NCI-H748 treated with DMSO at 0.1 percent for 48 hours (cell line): ENCODE measurements at regions not wholly inside any gene's neighbourhood (a gene's known extent, or its start where the extent isn't known, plus 50 kb on each side); places are given as distances from the start of the nearest gene placed in this dataset.
"Not testable (repeated sequence)": the region's sequence is repeated elsewhere in the genome, so short reads cannot be mapped to it uniquely, and the experiment has no call there.

Experiments
- DNase-seq: peaks from one replicate; lab custom pipeline; 2025; lab: John Stamatoyannopoulos, UW

- DNase-seq, result no peak
Observed at GRCh38 chr13:62176051-62176450, 760.4 kb upstream of the PCDH20 start.

GRCh38 chr13:62173958-62174357, 758.3 kb upstream of the PCDH20 start:
- no peak for DNase-seq

DNA sequence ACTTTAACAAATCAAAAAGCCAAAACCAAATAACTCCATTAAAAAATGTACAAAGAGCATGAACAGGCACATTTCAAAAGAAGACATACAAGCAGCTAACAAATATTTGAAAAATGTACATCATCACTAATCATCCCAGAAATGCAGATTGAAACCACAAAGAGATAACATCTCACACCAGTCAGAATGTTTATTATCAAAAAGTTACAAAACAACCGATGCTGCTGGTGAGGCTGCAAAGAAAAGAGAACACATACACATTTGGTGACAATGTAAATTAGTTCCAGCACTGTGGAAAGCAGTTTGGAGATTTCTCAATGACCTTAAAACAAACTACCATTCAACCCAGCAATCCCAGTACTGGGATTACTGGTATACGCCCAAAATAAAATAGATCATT, 756.0 kb upstream of the PCDH20 start:
- DNase-seq, result no peak

GRCh38 chr13:62168891-62169290, 753.2 kb upstream of the PCDH20 start:
- DNase-seq, result no peak

- DNase-seq, result no peak
Observed at GRCh38 chr13:62167650-62168172, 752.1 kb upstream of the PCDH20 start.

DNA sequence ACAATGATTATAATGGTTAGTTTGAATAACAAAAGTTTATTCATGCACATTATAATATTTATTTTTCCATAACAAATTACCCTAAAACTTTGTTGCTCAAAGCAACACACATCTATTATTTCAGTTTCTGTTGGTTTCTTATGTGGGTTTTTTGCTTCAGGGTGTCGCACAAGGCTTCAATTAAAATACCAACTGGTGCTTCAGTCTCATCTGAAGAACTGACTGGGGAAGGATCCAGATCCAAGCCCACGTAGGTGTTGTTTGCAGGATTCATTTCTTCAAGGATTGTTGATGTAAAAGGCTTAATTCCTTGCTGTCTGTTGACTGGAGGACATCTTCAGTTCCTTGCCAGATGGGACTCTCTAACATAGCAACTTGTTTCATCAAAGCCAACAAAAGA, 747.2 kb upstream of the PCDH20 start:
- no peak for DNase-seq

DNA sequence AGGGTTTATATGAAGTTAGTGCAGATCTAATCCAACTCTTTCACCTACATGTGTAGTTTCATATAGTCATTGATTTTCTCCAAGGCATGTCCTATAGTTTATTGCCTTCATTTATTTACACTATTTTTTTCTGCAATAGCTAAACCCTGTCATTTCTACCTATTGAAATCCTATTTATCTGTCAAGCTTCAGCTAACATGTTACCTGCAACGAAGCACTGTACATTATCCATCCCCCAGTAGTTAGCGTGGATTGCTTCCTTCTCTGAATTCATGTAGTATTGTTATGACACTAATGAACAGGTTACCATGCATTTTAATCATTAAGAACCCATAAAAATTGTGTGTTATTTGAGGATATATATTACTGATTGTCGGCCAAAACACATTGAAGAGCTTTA, 742.9 kb upstream of the PCDH20 start:
- DNase-seq, result no peak

DNA sequence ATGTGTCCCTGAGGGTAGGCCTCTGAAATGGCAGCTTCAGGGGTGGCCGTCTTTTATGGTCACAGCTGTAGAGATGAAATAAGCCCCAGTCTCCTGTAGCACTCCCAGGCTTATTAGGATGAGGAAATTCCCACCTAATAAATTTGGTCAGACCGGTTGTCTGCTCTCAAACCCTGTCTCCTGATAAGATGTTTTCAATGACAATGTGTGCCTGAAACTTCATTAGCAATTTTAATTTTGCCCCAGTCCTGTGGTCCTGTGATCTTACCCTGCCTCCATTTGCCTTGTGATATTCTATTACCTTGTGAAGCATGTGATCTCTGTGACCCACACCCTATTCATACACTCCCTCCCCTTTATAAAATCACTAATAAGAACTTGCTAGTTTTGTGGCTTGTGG, 736.1 kb upstream of the PCDH20 start:
- DNase-seq, result not testable (repeated sequence)

GRCh38 chr13:62142048-62142447, 726.4 kb upstream of the PCDH20 start:
- no peak for DNase-seq

DNA sequence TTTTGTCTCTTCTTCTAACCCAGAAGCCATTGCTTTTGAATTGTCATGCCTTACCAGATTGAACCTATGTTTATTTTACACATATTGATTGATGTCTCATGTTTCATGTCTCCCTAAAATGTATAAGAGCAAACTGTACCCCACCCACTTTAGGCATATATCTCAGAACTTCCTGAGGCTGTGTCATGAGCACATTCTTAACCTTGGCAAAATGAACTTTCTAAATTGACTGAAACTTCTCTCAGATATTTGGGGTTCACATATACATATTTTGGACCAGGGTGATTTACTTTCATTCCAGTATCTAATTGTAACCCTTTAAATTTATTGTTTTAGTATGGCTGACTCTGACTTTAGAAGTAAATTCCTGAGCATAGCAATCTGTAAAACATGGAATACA, 723.9 kb upstream of the PCDH20 start:
- no peak for DNase-seq

DNA sequence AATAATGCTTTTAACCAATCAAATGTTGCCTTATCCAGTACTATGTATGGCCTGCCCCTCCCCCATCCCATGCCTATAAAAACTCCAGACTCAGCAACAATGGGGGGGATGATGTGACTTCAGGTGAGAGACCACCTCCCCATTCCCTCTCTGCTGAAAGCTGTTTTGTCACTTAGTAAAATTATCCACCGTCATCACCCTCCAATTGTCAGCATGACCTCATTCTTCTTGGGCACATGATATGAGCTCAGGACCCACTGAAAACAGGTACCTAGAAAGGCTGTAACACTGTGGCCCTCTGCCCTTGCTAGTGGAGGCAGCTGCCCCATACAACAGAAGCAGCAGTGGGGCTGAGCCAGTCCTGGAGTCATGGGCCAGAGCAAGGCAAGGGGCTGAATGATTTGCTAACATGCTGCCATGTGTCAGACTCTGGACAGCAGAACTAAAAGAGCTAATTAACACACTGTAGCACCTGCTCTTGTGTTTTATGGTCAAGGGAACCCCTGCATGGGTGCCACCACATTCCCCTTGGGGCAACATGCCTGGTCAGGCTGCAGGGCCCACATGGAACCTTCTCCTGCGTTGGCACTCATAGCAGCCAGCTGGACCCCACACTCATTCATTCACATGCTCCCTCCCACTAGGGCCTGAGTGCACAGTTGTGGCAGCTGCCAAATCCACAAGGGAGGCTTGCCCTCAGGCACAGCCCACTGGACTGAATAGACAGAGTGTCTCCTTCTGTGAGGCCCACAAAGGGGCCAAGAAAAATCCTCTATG, 722.2 kb upstream of the PCDH20 start:
- no peak for DNase-seq

- DNase-seq, result no peak
Observed at GRCh38 chr13:62131604-62132003, 716.0 kb upstream of the PCDH20 start.

- DNase-seq, result no peak
Observed at GRCh38 chr13:62130062-62130970, 714.7 kb upstream of the PCDH20 start.

GRCh38 chr13:62129000-62129551, 713.4 kb upstream of the PCDH20 start:
- peak; percentile 69 for DNase-seq

GRCh38 chr13:62126400-62126799, 710.8 kb upstream of the PCDH20 start:
- DNase-seq, result no peak

GRCh38 chr13:62125451-62125850, 709.8 kb upstream of the PCDH20 start:
- no peak for DNase-seq

- no peak for DNase-seq
Observed at GRCh38 chr13:62123409-62123808, 707.8 kb upstream of the PCDH20 start.

- DNase-seq, result no peak
Observed at GRCh38 chr13:62122434-62122833, 706.8 kb upstream of the PCDH20 start.

DNA sequence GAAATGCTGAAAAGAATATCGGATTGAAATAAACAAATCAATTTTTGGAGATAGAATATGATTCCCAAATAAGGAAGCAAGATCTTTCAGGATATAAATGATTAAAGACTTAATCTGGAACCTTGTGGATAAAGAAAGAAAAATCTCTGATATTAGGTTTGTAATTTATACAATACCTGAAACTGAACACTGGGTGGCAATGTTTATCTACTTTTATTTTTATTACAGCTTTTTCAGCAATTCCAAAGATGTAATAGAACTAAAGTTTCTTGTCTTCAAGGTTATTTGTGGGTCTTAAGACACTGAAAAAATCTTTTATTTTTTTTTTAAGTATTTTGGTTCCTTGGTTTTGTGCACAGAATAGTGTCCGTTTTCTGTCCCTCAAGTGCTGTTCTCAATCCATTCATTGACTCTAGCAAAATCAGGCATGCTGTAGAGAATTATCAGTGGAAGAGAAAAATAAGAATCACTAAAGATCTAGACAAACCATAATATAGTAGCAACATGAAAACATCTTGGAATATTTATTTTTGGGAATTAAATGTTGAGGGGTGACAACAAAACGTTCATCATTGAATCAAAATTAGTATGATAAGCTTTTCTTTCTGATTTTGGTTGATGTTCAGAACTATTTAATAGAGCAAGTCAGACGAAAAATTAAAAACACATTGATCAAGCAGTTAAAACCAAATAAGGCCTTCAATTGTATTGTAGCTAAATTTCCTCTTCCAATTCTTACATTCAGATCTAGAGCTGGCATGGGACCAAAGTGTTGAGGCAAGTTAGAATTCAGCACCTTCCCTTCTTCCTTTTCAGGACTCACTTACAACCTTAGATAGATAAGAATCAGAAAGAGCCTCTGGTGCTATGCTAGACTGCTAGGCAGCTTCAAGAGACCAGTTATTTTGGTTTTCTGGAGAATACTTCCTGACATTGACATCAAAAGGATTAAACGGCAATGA, 704.4 kb upstream of the PCDH20 start:
- DNase-seq, result peak; percentile 46

- no peak for DNase-seq
Observed at GRCh38 chr13:62115831-62116230, 700.2 kb upstream of the PCDH20 start.

GRCh38 chr13:62113179-62113578, 697.5 kb upstream of the PCDH20 start:
- DNase-seq, result no peak
